WTC11 (cell line): ENCODE measurements at regions not wholly inside any gene's neighbourhood (a gene's known extent, or its start where the extent isn't known, plus 50 kb on each side); places are given as distances from the start of the nearest gene placed in this dataset.

Source experiments
- ATF1 ChIP-seq: sonication (generic); formaldehyde crosslinking; IDR thresholded peaks from 2 replicates; pipeline ENCODE4 v1.8.1; 2023; ENCODE audit warnings: mild to moderate bottlenecking, moderate library complexity, missing genetic modification reagents
- CREM ChIP-seq: sonication (generic); formaldehyde crosslinking; IDR thresholded peaks from 2 replicates; pipeline ENCODE4 v1.8.1; 2022; ENCODE audit warnings: mild to moderate bottlenecking, missing genetic modification reagents, moderate library complexity
- FOXJ3 ChIP-seq: sonication (generic); formaldehyde crosslinking; IDR thresholded peaks from 2 replicates; pipeline ENCODE4 v1.9.0; 2021; ENCODE audit warnings: missing genetic modification reagents, mild to moderate bottlenecking, borderline replicate concordance
- NFYB ChIP-seq: sonication (generic); formaldehyde crosslinking; conservative IDR thresholded peaks from 2 replicates; pipeline ENCODE4 v1.8.0; 2022; ENCODE audit warnings: low read depth, missing genetic modification reagents
- TCF7 ChIP-seq: sonication (generic); formaldehyde crosslinking; IDR thresholded peaks from 2 replicates; pipeline ENCODE4 v1.8.0; 2022; ENCODE audit warnings: mild to moderate bottlenecking, low read depth, missing genetic modification reagents, moderate library complexity
- TF ChIP-seq, protein P1 (sequence below): fragments of 200-600 bp; IDR thresholded peaks from 2 replicates; pipeline ENCODE4 v1.8.0; 2022; ENCODE audit warnings: antibody characterized with exemption
- TF ChIP-seq, protein P2 (sequence below): sonication (generic); formaldehyde crosslinking; conservative IDR thresholded peaks from 2 replicates; pipeline ENCODE4 v1.8.1; 2022; ENCODE audit warnings: mild to moderate bottlenecking, missing genetic modification reagents
- TF ChIP-seq, protein P3 (sequence below): sonication (generic); formaldehyde crosslinking; IDR thresholded peaks from 2 replicates; pipeline ENCODE4 v1.8.1; 2023; ENCODE audit warnings: mild to moderate bottlenecking, moderate library complexity, missing genetic modification reagents
- TF ChIP-seq, protein P4 (sequence below): sonication (generic); formaldehyde crosslinking; IDR thresholded peaks from 2 replicates; pipeline ENCODE4 v1.8.0; 2022; ENCODE audit warnings: mild to moderate bottlenecking, missing genetic modification reagents
- TF ChIP-seq, protein P5 (sequence below): sonication (generic); formaldehyde crosslinking; IDR thresholded peaks from 2 replicates; pipeline ENCODE4 v1.8.1; 2022; ENCODE audit warnings: mild to moderate bottlenecking, moderate library complexity, missing genetic modification reagents
- TF ChIP-seq, protein P6 (sequence below): sonication (generic); formaldehyde crosslinking; IDR thresholded peaks from 2 replicates; pipeline ENCODE4 v1.8.1; 2023; ENCODE audit warnings: mild to moderate bottlenecking, missing genetic modification reagents, moderate library complexity
- TF ChIP-seq, protein P7 (sequence below): sonication (generic); formaldehyde crosslinking; IDR thresholded peaks from 2 replicates; pipeline ENCODE4 v1.8.1; 2022; ENCODE audit warnings: low read depth, mild to moderate bottlenecking, moderate library complexity, missing genetic modification reagents, borderline replicate concordance

DNA sequence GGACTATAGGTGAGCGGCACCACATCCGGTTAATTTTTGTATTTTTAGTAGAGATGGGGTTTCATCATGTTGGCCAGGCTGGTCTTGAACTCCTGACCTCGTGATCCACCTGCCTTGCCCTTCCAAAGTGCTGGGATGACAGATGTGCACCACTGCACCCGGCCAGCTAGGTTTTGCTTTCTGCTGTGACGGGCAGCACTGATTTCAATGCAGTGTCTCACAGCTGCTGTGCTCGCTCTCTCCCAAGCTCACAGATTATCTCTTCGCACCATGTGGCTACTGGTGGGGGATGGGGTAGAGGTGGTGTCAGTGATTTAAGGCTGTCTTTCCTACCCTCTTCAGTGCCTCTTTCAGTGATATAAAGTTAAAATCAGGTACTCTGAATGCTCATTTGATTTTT, 909.1 kb downstream of the TRHDE start:
- TF ChIP-seq, protein P1, sequence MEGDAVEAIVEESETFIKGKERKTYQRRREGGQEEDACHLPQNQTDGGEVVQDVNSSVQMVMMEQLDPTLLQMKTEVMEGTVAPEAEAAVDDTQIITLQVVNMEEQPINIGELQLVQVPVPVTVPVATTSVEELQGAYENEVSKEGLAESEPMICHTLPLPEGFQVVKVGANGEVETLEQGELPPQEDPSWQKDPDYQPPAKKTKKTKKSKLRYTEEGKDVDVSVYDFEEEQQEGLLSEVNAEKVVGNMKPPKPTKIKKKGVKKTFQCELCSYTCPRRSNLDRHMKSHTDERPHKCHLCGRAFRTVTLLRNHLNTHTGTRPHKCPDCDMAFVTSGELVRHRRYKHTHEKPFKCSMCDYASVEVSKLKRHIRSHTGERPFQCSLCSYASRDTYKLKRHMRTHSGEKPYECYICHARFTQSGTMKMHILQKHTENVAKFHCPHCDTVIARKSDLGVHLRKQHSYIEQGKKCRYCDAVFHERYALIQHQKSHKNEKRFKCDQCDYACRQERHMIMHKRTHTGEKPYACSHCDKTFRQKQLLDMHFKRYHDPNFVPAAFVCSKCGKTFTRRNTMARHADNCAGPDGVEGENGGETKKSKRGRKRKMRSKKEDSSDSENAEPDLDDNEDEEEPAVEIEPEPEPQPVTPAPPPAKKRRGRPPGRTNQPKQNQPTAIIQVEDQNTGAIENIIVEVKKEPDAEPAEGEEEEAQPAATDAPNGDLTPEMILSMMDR = no peak
- TF ChIP-seq, protein P2, sequence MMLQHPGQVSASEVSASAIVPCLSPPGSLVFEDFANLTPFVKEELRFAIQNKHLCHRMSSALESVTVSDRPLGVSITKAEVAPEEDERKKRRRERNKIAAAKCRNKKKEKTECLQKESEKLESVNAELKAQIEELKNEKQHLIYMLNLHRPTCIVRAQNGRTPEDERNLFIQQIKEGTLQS = no peak
- TF ChIP-seq, protein P3, sequence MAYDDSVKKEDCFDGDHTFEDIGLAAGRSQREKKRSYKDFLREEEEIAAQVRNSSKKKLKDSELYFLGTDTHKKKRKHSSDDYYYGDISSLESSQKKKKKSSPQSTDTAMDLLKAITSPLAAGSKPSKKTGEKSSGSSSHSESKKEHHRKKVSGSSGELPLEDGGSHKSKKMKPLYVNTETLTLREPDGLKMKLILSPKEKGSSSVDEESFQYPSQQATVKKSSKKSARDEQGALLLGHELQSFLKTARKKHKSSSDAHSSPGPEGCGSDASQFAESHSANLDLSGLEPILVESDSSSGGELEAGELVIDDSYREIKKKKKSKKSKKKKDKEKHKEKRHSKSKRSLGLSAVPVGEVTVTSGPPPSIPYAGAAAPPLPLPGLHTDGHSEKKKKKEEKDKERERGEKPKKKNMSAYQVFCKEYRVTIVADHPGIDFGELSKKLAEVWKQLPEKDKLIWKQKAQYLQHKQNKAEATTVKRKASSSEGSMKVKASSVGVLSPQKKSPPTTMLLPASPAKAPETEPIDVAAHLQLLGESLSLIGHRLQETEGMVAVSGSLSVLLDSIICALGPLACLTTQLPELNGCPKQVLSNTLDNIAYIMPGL = no peak
- TF ChIP-seq, protein P4, sequence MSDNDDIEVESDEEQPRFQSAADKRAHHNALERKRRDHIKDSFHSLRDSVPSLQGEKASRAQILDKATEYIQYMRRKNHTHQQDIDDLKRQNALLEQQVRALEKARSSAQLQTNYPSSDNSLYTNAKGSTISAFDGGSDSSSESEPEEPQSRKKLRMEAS (CRISPR knock-in tag) = no peak
- TF ChIP-seq CREM (no peak), NFYB (CRISPR knock-in tag) (no peak), FOXJ3 (no peak), TCF7 (CRISPR knock-in tag) (no peak), ATF1 (CRISPR knock-in tag) (no peak)
- TF ChIP-seq, protein P5, sequence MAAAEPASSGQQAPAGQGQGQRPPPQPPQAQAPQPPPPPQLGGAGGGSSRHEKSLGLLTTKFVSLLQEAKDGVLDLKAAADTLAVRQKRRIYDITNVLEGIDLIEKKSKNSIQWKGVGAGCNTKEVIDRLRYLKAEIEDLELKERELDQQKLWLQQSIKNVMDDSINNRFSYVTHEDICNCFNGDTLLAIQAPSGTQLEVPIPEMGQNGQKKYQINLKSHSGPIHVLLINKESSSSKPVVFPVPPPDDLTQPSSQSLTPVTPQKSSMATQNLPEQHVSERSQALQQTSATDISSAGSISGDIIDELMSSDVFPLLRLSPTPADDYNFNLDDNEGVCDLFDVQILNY (CRISPR knock-in tag) = no peak
- TF ChIP-seq, protein P6, sequence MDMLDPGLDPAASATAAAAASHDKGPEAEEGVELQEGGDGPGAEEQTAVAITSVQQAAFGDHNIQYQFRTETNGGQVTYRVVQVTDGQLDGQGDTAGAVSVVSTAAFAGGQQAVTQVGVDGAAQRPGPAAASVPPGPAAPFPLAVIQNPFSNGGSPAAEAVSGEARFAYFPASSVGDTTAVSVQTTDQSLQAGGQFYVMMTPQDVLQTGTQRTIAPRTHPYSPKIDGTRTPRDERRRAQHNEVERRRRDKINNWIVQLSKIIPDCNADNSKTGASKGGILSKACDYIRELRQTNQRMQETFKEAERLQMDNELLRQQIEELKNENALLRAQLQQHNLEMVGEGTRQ (CRISPR knock-in tag) = no peak
- TF ChIP-seq, protein P7, sequence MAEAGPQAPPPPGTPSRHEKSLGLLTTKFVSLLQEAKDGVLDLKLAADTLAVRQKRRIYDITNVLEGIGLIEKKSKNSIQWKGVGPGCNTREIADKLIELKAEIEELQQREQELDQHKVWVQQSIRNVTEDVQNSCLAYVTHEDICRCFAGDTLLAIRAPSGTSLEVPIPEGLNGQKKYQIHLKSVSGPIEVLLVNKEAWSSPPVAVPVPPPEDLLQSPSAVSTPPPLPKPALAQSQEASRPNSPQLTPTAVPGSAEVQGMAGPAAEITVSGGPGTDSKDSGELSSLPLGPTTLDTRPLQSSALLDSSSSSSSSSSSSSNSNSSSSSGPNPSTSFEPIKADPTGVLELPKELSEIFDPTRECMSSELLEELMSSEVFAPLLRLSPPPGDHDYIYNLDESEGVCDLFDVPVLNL (CRISPR knock-in tag) = no peak
